PC-9 (cell line): ENCODE measurements at regions not wholly inside any gene's neighbourhood (a gene's known extent, or its start where the extent isn't known, plus 50 kb on each side); places are given as distances from the start of the nearest gene placed in this dataset.

Experiments
- EZH2 ChIP-seq: fragments of 200-600 bp; sonication (generic); IDR thresholded peaks from 2 replicates; pipeline ENCODE4 v1.8.0; 2017; ENCODE audit warnings: antibody characterized with exemption, low read depth
- TF ChIP-seq, protein P1 (sequence below): fragments of 200-600 bp; sonication (generic); conservative IDR thresholded peaks from 2 replicates; pipeline ENCODE4 v1.6.1; 2017; ENCODE audit warnings: mixed run types, antibody characterized with exemption, mild to moderate bottlenecking, moderate library complexity

DNA sequence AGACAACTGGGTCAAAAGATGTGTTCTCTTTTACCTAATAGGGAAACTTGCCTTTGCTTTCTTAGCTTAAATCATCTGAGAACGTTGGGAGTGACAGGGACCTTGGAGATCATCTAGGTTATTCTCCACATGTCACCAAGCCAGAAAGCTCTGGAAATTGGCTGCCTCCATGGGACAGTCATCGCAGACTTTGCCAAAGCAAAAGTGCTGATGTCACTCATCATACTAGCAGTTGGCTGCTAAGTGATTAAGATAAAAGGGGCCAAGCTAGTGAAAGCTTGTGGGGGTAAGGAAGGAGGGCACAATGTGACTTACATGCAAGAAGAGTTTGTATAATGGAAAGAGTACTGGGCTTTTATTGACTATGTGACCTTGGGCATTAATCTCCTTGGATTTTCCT is 198.0 kb upstream of the PFN2 start:
- TF ChIP-seq, protein P1, sequence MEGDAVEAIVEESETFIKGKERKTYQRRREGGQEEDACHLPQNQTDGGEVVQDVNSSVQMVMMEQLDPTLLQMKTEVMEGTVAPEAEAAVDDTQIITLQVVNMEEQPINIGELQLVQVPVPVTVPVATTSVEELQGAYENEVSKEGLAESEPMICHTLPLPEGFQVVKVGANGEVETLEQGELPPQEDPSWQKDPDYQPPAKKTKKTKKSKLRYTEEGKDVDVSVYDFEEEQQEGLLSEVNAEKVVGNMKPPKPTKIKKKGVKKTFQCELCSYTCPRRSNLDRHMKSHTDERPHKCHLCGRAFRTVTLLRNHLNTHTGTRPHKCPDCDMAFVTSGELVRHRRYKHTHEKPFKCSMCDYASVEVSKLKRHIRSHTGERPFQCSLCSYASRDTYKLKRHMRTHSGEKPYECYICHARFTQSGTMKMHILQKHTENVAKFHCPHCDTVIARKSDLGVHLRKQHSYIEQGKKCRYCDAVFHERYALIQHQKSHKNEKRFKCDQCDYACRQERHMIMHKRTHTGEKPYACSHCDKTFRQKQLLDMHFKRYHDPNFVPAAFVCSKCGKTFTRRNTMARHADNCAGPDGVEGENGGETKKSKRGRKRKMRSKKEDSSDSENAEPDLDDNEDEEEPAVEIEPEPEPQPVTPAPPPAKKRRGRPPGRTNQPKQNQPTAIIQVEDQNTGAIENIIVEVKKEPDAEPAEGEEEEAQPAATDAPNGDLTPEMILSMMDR = no peak
- no peak for TF ChIP-seq EZH2
